SK-N-SH (cell line): ENCODE measurements at regions not wholly inside any gene's neighbourhood (a gene's known extent, or its start where the extent isn't known, plus 50 kb on each side); places are given as distances from the start of the nearest gene placed in this dataset.
A peak's percentile ranks its signal among the peaks of the same experiment; 100 is the strongest.

Experiments used
- CTCF ChIA-PET: fragments of 300-600, 350-600 bp; formaldehyde crosslinking; extraction: SDS; loops from one replicate; lab custom pipeline; 2021; lab: Yijun Ruan, JAX
- POLR2A ChIA-PET: fragments of 350-600 bp; sonication (Branson Sonifier 250); formaldehyde crosslinking; extraction: SDS; loops from one replicate; lab custom pipeline; 2020; ENCODE audit warnings: antibody characterized with exemption, inconsistent platforms; lab: Yijun Ruan, JAX
- DNase-seq: peaks from one replicate; pipeline ENCODE4 v3.0.0; 2012
- H2AFZ ChIP-seq: fragments of 200-600 bp; sonication (generic); 2 replicates; pipeline ENCODE4 v1.8.1; 2016; ENCODE audit warnings: antibody characterized with exemption, mild to moderate bottlenecking, low read depth
- H3F3A ChIP-seq: fragments of 200-600 bp; sonication (generic); replicated peaks from 2 replicates; pipeline ENCODE3; 2016; ENCODE audit warnings: antibody characterized with exemption, mild to moderate bottlenecking; ENCODE audit not compliant: insufficient read depth
- H3K27ac ChIP-seq, 2 experiments: fragments of 200-500 bp in 1 of 2; fragments of 200-600 bp in 1 of 2; sonication (Bioruptor generic) in 1 of 2; sonication (generic), shearing (Covaris generic) in 1 of 2; 2 replicates each; pipeline versions ENCODE4 v1.5.1 to v1.6.1; 2014 to 2016; ENCODE audit warnings: low read depth in 2 of 2, inconsistent platforms in 1 of 2, low read length in 1 of 2, mild to moderate bottlenecking in 1 of 2, mixed read lengths in 1 of 2
- H3K27me3 ChIP-seq: fragments of 200-600 bp; sonication (generic), shearing (Covaris generic); 2 replicates; pipeline ENCODE4 v1.6.1; 2016; ENCODE audit warnings: mixed run types; ENCODE audit not compliant: insufficient read depth
- H3K36me3 ChIP-seq, 2 experiments: fragments of 200-500 bp in 1 of 2; fragments of 200-600 bp in 1 of 2; sonication (Bioruptor generic) in 1 of 2; sonication (generic) in 1 of 2; replicated peaks in 1 of 2; 2 replicates each; pipeline versions ENCODE3 to v1.5.1; 2014 to 2016; ENCODE audit warnings: low read length in 1 of 2, mild to moderate bottlenecking in 1 of 2; ENCODE audit not compliant: insufficient read depth in 2 of 2, control insufficient read depth in 1 of 2
- H3K4me1 ChIP-seq, 2 experiments: fragments of 200-500 bp in 1 of 2; fragments of 200-600 bp in 1 of 2; sonication (Bioruptor generic) in 1 of 2; sonication (generic), shearing (Covaris generic) in 1 of 2; 2 replicates each; pipeline versions ENCODE4 v1.5.1 to v1.6.1; 2014 to 2016; ENCODE audit warnings: low read depth in 1 of 2, low read length in 1 of 2, mixed run types in 1 of 2; ENCODE audit not compliant: insufficient read depth in 2 of 2, control insufficient read depth in 1 of 2
- H3K4me2 ChIP-seq: fragments of 200-600 bp; sonication (generic), shearing (Covaris generic); 2 replicates; pipeline ENCODE4 v1.6.1; 2017; ENCODE audit warnings: mixed run types
- H3K4me3 ChIP-seq, 2 experiments: fragments of 200-500 bp in 1 of 2; fragments of 200-600 bp in 1 of 2; sonication (Bioruptor generic) in 1 of 2; sonication (generic), shearing (Covaris generic) in 1 of 2; 2 replicates each; pipeline versions ENCODE4 v1.5.1 to v1.8.1; 2014 to 2016; ENCODE audit warnings: low read depth in 2 of 2, inconsistent platforms in 1 of 2, low read length in 1 of 2, mild to moderate bottlenecking in 1 of 2, mixed read lengths in 1 of 2, moderate library complexity in 1 of 2
- H3K79me2 ChIP-seq: fragments of 200-600 bp; sonication (generic); 2 replicates; pipeline ENCODE4 v1.8.1; 2017; ENCODE audit warnings: mild to moderate bottlenecking; ENCODE audit not compliant: insufficient read depth
- H3K9ac ChIP-seq: fragments of 200-600 bp; sonication (generic); 2 replicates; pipeline ENCODE4 v1.6.1; 2017; ENCODE audit warnings: mixed run types
- H3K9me2 ChIP-seq: fragments of 200-600 bp; sonication (generic); 2 replicates; pipeline ENCODE4 v1.6.1; 2017; ENCODE audit warnings: mixed run types
- H3K9me3 ChIP-seq: fragments of 200-600 bp; sonication (generic); 2 replicates; pipeline ENCODE4 v1.6.1; 2017; ENCODE audit warnings: mixed run types, mild to moderate bottlenecking, moderate library complexity
- H4K20me1 ChIP-seq: fragments of 200-600 bp; sonication (generic); 2 replicates; pipeline ENCODE4 v1.6.1; 2017; ENCODE audit warnings: mild to moderate bottlenecking, mixed run types; ENCODE audit not compliant: insufficient read depth
- CTCF ChIP-seq: fragments of 200-600 bp; sonication (generic); IDR thresholded peaks from 2 replicates; pipeline ENCODE4 v1.6.1; 2017; ENCODE audit warnings: antibody characterized with exemption, mild to moderate bottlenecking, moderate library complexity
- EP300 ChIP-seq, 2 experiments: IDR thresholded peaks; 2 replicates each; pipeline versions ENCODE4 v1.4.0 to v1.6.1; 2012; ENCODE audit warnings: borderline replicate concordance in 1 of 2, low read depth in 1 of 2, low read length in 1 of 2
- EZH2phosphoT487 ChIP-seq: fragments of 200-600 bp; sonication (generic); IDR thresholded peaks from 2 replicates; pipeline ENCODE4 v1.6.1; 2017; ENCODE audit warnings: low read depth, mixed run types, mild to moderate bottlenecking, antibody characterized with exemption, moderate library complexity, borderline replicate concordance
- FOSL2 ChIP-seq: IDR thresholded peaks from 2 replicates; pipeline ENCODE4 v1.4.0; 2012; ENCODE audit warnings: low read depth, mild to moderate bottlenecking, moderate library complexity, borderline replicate concordance
- FOXJ3 ChIP-seq: sonication (generic); formaldehyde crosslinking; IDR thresholded peaks from 2 replicates; pipeline ENCODE4 v1.5.1; 2020; ENCODE audit warnings: mild to moderate bottlenecking, missing genetic modification reagents
- MXI1 ChIP-seq: IDR thresholded peaks from 2 replicates; pipeline ENCODE4 v1.6.1; 2012; ENCODE audit warnings: mild to moderate bottlenecking, low read depth, low read length, improper control_type of control experiment
- PBX3 ChIP-seq: IDR thresholded peaks from 2 replicates; pipeline ENCODE4; 2012
- REST ChIP-seq: IDR thresholded peaks from 2 replicates; pipeline ENCODE4 v1.6.1; 2012; ENCODE audit warnings: mild to moderate bottlenecking, low read depth, low read length, moderate library complexity
- SMC3 ChIP-seq: IDR thresholded peaks from 2 replicates; pipeline ENCODE4 v1.6.1; 2012; ENCODE audit warnings: low read depth, low read length, improper control_type of control experiment
- USF1 ChIP-seq: IDR thresholded peaks from 2 replicates; pipeline ENCODE4 v1.4.0; 2012; ENCODE audit warnings: low read depth, borderline replicate concordance
- USF2 ChIP-seq: fragments of 150-350 bp; IDR thresholded peaks from 2 replicates; pipeline ENCODE4 v1.6.1; 2017; ENCODE audit warnings: antibody characterized with exemption, low read length, low read depth, borderline replicate concordance
- YY1 ChIP-seq: IDR thresholded peaks from 2 replicates; pipeline ENCODE4 v1.4.0; 2012; ENCODE audit warnings: low read depth, mild to moderate bottlenecking
- WGBS: methylation state at CpG from one replicate; pipeline ENCODE4 v1.1.6; 2017; ENCODE audit warnings: low lambda C conversion rate; 5-methylcytosine and 5-hydroxymethylcytosine counted together

GRCh38 chr4:60911127-60911526, 289.0 kb upstream of the ADGRL3 start (continued):
- TF ChIP-seq REST = no peak

GRCh38 chr4:60913002-60913401, 287.1 kb upstream of the ADGRL3 start:
- H3K27ac ChIP-seq = no peak overlapping the region
- H3K79me2 ChIP-seq = no peaks in the 10 kb centered on the region
- H3K9me3 ChIP-seq = no peaks in the 10 kb centered on the region
- H2AFZ ChIP-seq = no peak overlapping the region
- no peak overlapping the region for H3K9ac ChIP-seq
- no peaks in the 10 kb centered on the region for H3F3A ChIP-seq
- no peak for TF ChIP-seq REST
- TF ChIP-seq MXI1 = no peak
- TF ChIP-seq SMC3 = no peak
- TF ChIP-seq, all 33 proteins: peak for 0
- DNase-seq = no peak
- no peaks in the 10 kb centered on the region; a peak in 1 of 4 replicates for H3K4me1 ChIP-seq
- H3K4me2 ChIP-seq = no peak overlapping the region
- CTCF ChIA-PET = interaction anchor here (0.7 kb wide), 1 partner anchor 42 kb away, joined by 3 read pairs; no protein-coding TSS in a partner anchor
- no peak overlapping the region for H3K4me3 ChIP-seq
- POLR2A ChIA-PET = no interaction called here
- no peaks in the 10 kb centered on the region for H3K36me3 ChIP-seq
- no peaks in the 10 kb centered on the region for H4K20me1 ChIP-seq
- no peaks in the 10 kb centered on the region for H3K27me3 ChIP-seq
- 10% methylated on average over 3 of the region's 3 CpGs for WGBS
- H3K9me2 ChIP-seq = no peaks in the 10 kb centered on the region

GRCh38 chr4:60913671-60914070, 286.5 kb upstream of the ADGRL3 start:
- H3K27ac ChIP-seq = peak overlapping the region in 1 of 2 experiments; percentile 22; a peak in 2 of 4 replicates
- no peak overlapping the region for H3K4me3 ChIP-seq
- ChIA-PET CTCF (no interaction called here), POLR2A (no interaction called here)
- no peaks in the 10 kb centered on the region for H3K9me2 ChIP-seq
- H3K4me1 ChIP-seq = no peaks in the 10 kb centered on the region; a peak in 1 of 4 replicates
- no peaks in the 10 kb centered on the region for H3K9me3 ChIP-seq
- WGBS = 34% methylated on average over 2 of the region's 2 CpGs
- H3K4me2 ChIP-seq = no peak overlapping the region
- no peak overlapping the region for H2AFZ ChIP-seq
- H3F3A ChIP-seq = no peaks in the 10 kb centered on the region
- H3K36me3 ChIP-seq = no peaks in the 10 kb centered on the region
- H3K79me2 ChIP-seq = no peaks in the 10 kb centered on the region
- no peaks in the 10 kb centered on the region for H4K20me1 ChIP-seq
- no peak overlapping the region for H3K9ac ChIP-seq
- DNase-seq = no peak
- H3K27me3 ChIP-seq = no peaks in the 10 kb centered on the region
- TF ChIP-seq YY1 (no peak), USF2 (no peak), PBX3 (no peak), EZH2phosphoT487 (no peak), FOXJ3 (CRISPR knock-in tag) (no peak), USF1 (no peak), EP300 (IDR thresholded peaks at IDR 0.05; ENCODE audit: borderline replicate concordance in 1 of 2, low read depth in 1 of 2, low read length in 1 of 2) (no peak), CTCF (no peak), FOSL2 (no peak)
